Activated CD8-positive, alpha-beta T cell treated with anti-CD3 and anti-CD28 coated beads for 36 hours (primary cell): ENCODE measurements at regions not wholly inside any gene's neighbourhood (a gene's known extent, or its start where the extent isn't known, plus 50 kb on each side); places are given as distances from the start of the nearest gene placed in this dataset.
A peak's percentile ranks its signal among the peaks of the same experiment; 100 is the strongest.

Experiments used
- ATAC-seq: fragments of 200-7000 bp; cut with Tn5 transposase; one replicate; pipeline ENCODE4 v1.10.0; 2021; ENCODE audit warnings: mild to moderate bottlenecking, moderate library complexity
- CTCF ChIA-PET: fragments of 350-600 bp; sonication (Branson Sonifier 250); formaldehyde crosslinking; loops from one replicate; lab custom pipeline; 2021; ENCODE audit warnings: antibody characterized with exemption; lab: Charles Lee
- POLR2A ChIA-PET: fragments of 350-600 bp; sonication (Branson Sonifier 250); formaldehyde crosslinking; loops from one replicate; lab custom pipeline; 2021; ENCODE audit warnings: antibody characterized with exemption; lab: Charles Lee
- DNase-seq: peaks from one replicate; pipeline ENCODE4 v3.0.0-alpha.2; 2020
- H3K27ac Mint-ChIP-seq: one replicate; pipeline ENCODE4 v1.8.0; 2021; ENCODE audit warnings: mild to moderate bottlenecking, mixed read lengths
- H3K27me3 Mint-ChIP-seq: one replicate; pipeline ENCODE4 v1.8.0; 2021; ENCODE audit warnings: mixed read lengths
- H3K36me3 Mint-ChIP-seq: one replicate; pipeline ENCODE4 v1.8.0; 2021; ENCODE audit warnings: low read depth, mixed read lengths
- H3K4me1 Mint-ChIP-seq: one replicate; pipeline ENCODE4 v1.8.0; 2021; ENCODE audit warnings: low read depth, mixed read lengths
- H3K4me3 Mint-ChIP-seq: one replicate; pipeline ENCODE4 v1.8.0; 2021; ENCODE audit warnings: mild to moderate bottlenecking, moderate library complexity, mixed read lengths
- H3K9me3 Mint-ChIP-seq: one replicate; pipeline ENCODE4 v1.8.0; 2021; ENCODE audit warnings: mixed read lengths
- CTCF ChIP-seq: fragments of 200-600 bp; IDR thresholded peaks from one replicate; pipeline ENCODE4 v1.8.0; 2022; ENCODE audit warnings: antibody characterized with exemption, mild to moderate bottlenecking
- intact Hi-C: fragments of 100-400 bp; cut with micrococcal nuclease; formaldehyde crosslinking; loops from one replicate; pipeline ENCODE4 v1.10.0; 2022

GRCh38 chr22:41023299-41023623 is 69.1 kb upstream of the EP300 start:
- ChIA-PET CTCF (interaction anchor here (0.9 to 1.1 kb wide), 4 partner anchors 60 to 214 kb away, joined by 3 read pairs; no protein-coding TSS in a partner anchor), POLR2A (interaction anchor here (0.6 to 2.8 kb wide), 6 partner anchors 10 to 365 kb away, joined by 3 to 14 read pairs (median 4); partner anchors contain the start of gene RBX1)
- ATAC-seq = no peak
- intact Hi-C loops = loop anchor here (2.0 kb wide), 1 partner anchor 70 kb away; the partner anchor contains the start of gene EP300
- TF ChIP-seq CTCF = no peak
- no peak for DNase-seq
- Mint-ChIP-seq H3K36me3 (no peaks in the 10 kb centered on the region), H3K27ac (peak overlapping the region; percentile 50), H3K27me3 (no peaks in the 10 kb centered on the region), H3K9me3 (no peaks in the 10 kb centered on the region), H3K4me1 (peaks cover 9% of the 10 kb centered on the region), H3K4me3 (peak overlapping the region; percentile 84)

- Mint-ChIP-seq H3K9me3 (no peaks in the 10 kb centered on the region), H3K27me3 (no peaks in the 10 kb centered on the region), H3K36me3 (no peaks in the 10 kb centered on the region), H3K27ac (no peak overlapping the region), H3K4me3 (no peak overlapping the region), H3K4me1 (no peaks in the 10 kb centered on the region)
- DNase-seq = no peak
- no peak for ATAC-seq
- no peak for TF ChIP-seq CTCF
- intact Hi-C loops = no loop called here
- ChIA-PET POLR2A (interaction anchor here (0.6 to 2.1 kb wide), 2 partner anchors 62 to 77 kb away, joined by 3 to 10 read pairs; partner anchors contain the start of gene RBX1), CTCF (interaction anchor here (0.8 to 2.5 kb wide), 3 partner anchors 20 to 209 kb away, joined by 3 to 13 read pairs (median 4); no protein-coding TSS in a partner anchor)
These were observed 63.6 kb upstream of the EP300 start for GRCh38 chr22:41028841-41029240.

GRCh38 chr22:41030891-41031290 is 61.5 kb upstream of the EP300 start:
- ATAC-seq (no peak), DNase-seq (no peak)
- Mint-ChIP-seq H3K36me3 (no peaks in the 10 kb centered on the region), H3K4me1 (no peaks in the 10 kb centered on the region), H3K27ac (no peak overlapping the region), H3K4me3 (no peak overlapping the region), H3K27me3 (no peaks in the 10 kb centered on the region), H3K9me3 (no peaks in the 10 kb centered on the region)
- ChIA-PET POLR2A (interaction anchor here (1.2 kb wide), 1 partner anchor 9 kb away, joined by 4 read pairs; no protein-coding TSS in a partner anchor), CTCF (interaction anchor here (2.5 kb wide), 1 partner anchor 108 kb away, joined by 13 read pairs; no protein-coding TSS in a partner anchor)
- TF ChIP-seq CTCF = no peak
- intact Hi-C loops = no loop called here

- intact Hi-C loops = no loop called here
- POLR2A ChIA-PET = no interaction called here
- no peaks in the 10 kb centered on the region for H3K4me1 Mint-ChIP-seq
- CTCF ChIA-PET = no interaction called here
- H3K27ac Mint-ChIP-seq = no peak overlapping the region
- ATAC-seq (no peak), DNase-seq (no peak)
- TF ChIP-seq CTCF = no peak
- no peaks in the 10 kb centered on the region for H3K9me3 Mint-ChIP-seq
- H3K27me3 Mint-ChIP-seq = no peaks in the 10 kb centered on the region
- H3K36me3 Mint-ChIP-seq = no peaks in the 10 kb centered on the region
- H3K4me3 Mint-ChIP-seq = no peak overlapping the region
These were observed 57.7 kb upstream of the EP300 start for GRCh38 chr22:41034706-41035105.

- Mint-ChIP-seq H3K4me1 (no peaks in the 10 kb centered on the region), H3K4me3 (no peak overlapping the region), H3K27ac (no peak overlapping the region), H3K27me3 (no peaks in the 10 kb centered on the region), H3K36me3 (no peaks in the 10 kb centered on the region), H3K9me3 (no peaks in the 10 kb centered on the region)
- POLR2A ChIA-PET = interaction anchor here (0.5 to 1.3 kb wide), 3 partner anchors 14 to 522 kb away, joined by 3 to 4 read pairs (median 3); no protein-coding TSS in a partner anchor
- DNase-seq = no peak
- intact Hi-C loops = no loop called here
- ATAC-seq = no peak
- TF ChIP-seq CTCF = no peak
- CTCF ChIA-PET = no interaction called here
These were observed 55.5 kb upstream of the EP300 start for GRCh38 chr22:41036924-41037323.
